ENCODE measurements at regions not wholly inside any gene's neighbourhood (a gene's known extent, or its start where the extent isn't known, plus 50 kb on each side); places are given as distances from the start of the nearest gene placed in this dataset.

DNA sequence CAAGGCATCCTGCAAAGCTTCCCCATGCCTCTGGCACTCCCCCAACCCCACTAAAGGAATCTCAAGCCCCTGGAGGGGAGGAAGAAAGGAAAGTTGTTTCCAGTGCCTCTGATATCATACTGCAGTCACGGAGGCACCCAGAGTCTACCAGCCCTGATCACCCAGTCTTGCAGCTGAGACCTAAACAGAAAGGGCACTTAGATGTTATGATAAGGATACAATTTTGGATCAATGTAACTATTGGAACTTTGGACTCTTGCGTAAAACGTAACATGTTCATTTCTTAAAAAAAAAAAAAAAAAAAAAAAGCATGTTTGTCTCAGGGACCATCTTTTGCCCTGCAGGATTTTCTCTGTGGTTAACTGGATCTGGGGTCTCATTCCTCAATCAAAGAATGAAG is 52.4 kb upstream of the COX10 start:
- no peak overlapping the region for H3K4me3 ChIP-seq (ENCODE audit: low read length)
- H4K20me1 ChIP-seq (ENCODE audit: insufficient read depth) = no peaks in the 10 kb centered on the region
- no peak for TF ChIP-seq MXI1 (conservative IDR thresholded peaks at IDR 0.05; ENCODE audit: poor library complexity, severe bottlenecking)
- TF ChIP-seq, protein P1, sequence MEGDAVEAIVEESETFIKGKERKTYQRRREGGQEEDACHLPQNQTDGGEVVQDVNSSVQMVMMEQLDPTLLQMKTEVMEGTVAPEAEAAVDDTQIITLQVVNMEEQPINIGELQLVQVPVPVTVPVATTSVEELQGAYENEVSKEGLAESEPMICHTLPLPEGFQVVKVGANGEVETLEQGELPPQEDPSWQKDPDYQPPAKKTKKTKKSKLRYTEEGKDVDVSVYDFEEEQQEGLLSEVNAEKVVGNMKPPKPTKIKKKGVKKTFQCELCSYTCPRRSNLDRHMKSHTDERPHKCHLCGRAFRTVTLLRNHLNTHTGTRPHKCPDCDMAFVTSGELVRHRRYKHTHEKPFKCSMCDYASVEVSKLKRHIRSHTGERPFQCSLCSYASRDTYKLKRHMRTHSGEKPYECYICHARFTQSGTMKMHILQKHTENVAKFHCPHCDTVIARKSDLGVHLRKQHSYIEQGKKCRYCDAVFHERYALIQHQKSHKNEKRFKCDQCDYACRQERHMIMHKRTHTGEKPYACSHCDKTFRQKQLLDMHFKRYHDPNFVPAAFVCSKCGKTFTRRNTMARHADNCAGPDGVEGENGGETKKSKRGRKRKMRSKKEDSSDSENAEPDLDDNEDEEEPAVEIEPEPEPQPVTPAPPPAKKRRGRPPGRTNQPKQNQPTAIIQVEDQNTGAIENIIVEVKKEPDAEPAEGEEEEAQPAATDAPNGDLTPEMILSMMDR (IDR thresholded peaks at IDR 0.05; ENCODE audit: poor library complexity, severe bottlenecking) = no peak
- no peak for TF ChIP-seq POLR2AphosphoS5 (IDR thresholded peaks at IDR 0.05)
- no peaks in the 10 kb centered on the region for H3K9me2 ChIP-seq (ENCODE audit: insufficient read depth, low read length)
- H3K79me2 ChIP-seq (replicated peaks; ENCODE audit: insufficient read depth, low read length) = no peaks in the 10 kb centered on the region
- no peaks in the 10 kb centered on the region for H3K27me3 ChIP-seq (ENCODE audit: insufficient read depth, low read depth, low read length)
- H2AFZ ChIP-seq (ENCODE audit: low read depth, low read length) = no peak overlapping the region
- no peak overlapping the region for H3K9ac ChIP-seq (ENCODE audit: low read length)
- H3K4me2 ChIP-seq (ENCODE audit: low read length) = no peak overlapping the region
- no peak overlapping the region for H3K27ac ChIP-seq (ENCODE audit: low read length)
- H3F3A ChIP-seq (ENCODE audit: insufficient read depth, low read length, poor library complexity, severe bottlenecking) = no peaks in the 10 kb centered on the region
- no peaks in the 10 kb centered on the region for H3K9me3 ChIP-seq (ENCODE audit: low read length)
- H3K36me3 ChIP-seq (ENCODE audit: insufficient read depth, low read length) = no peaks in the 10 kb centered on the region

DNA sequence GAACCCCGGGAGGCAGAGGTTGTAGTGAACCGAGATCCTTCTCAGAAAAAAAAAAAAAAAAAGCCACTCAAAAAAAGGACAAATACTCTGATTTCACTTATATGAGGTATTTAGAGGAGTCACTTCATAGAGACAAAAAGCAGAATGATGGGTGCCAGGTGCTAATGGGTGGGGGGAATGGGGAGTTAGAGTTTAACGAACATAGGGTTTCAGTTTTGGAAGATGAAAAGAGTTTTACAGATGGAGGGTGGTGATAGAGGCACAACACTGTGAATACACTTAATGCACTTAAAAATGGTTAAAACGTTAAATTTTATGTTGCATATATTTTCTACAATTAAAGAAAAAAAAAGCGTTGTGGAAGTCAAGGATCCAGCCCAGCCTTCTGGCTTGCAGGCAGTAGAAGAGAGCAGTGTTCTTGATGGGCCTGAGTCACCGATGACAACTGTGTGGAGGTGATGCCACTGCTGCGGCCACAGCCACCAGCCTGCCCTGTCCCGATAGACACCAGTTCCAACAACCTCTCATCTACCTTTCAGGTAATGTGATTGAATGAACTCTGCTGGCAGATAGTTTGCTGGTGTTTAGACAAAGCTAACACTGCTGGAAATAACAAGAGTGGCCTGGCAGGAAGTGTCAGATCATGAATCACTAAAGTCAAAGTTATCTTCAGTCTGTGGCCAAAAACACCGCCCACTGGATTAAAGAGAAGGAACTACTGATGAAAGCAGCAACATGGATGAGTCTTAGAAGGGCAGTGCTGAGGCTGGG is 49.9 kb upstream of the COX10 start:
- no peaks in the 10 kb centered on the region for H3K9me3 ChIP-seq (ENCODE audit: low read length)
- H2AFZ ChIP-seq (ENCODE audit: low read depth, low read length) = no peak overlapping the region
- H3K4me2 ChIP-seq (ENCODE audit: low read length) = no peak overlapping the region
- no peak overlapping the region for H3K9ac ChIP-seq (ENCODE audit: low read length)
- H3F3A ChIP-seq (ENCODE audit: insufficient read depth, low read length, poor library complexity, severe bottlenecking) = no peaks in the 10 kb centered on the region
- no peak for TF ChIP-seq RAD21 (conservative IDR thresholded peaks at IDR 0.05)
- TF ChIP-seq EZH2 (IDR thresholded peaks at IDR 0.05; ENCODE audit: borderline replicate concordance, insufficient read depth, low read length, poor library complexity, severe bottlenecking) = no peak
- TF ChIP-seq SMC3 (conservative IDR thresholded peaks at IDR 0.05; ENCODE audit: poor library complexity) = no peak
- no peak for TF ChIP-seq POLR2AphosphoS5 (IDR thresholded peaks at IDR 0.05)
- TF ChIP-seq TAF1 (IDR thresholded peaks at IDR 0.05; ENCODE audit: low read depth) = no peak
- no peaks in the 10 kb centered on the region for H3K36me3 ChIP-seq (ENCODE audit: insufficient read depth, low read length)
- no peak overlapping the region for H3K4me3 ChIP-seq (ENCODE audit: low read length)
- H4K20me1 ChIP-seq (ENCODE audit: insufficient read depth) = no peaks in the 10 kb centered on the region
- no peak overlapping the region for H3K27ac ChIP-seq (ENCODE audit: low read length)
- H3K9me2 ChIP-seq (ENCODE audit: insufficient read depth, low read length) = no peaks in the 10 kb centered on the region
- no peaks in the 10 kb centered on the region for H3K79me2 ChIP-seq (replicated peaks; ENCODE audit: insufficient read depth, low read length)
- no peaks in the 10 kb centered on the region for H3K27me3 ChIP-seq (ENCODE audit: insufficient read depth, low read depth, low read length)
